Esophagus muscularis mucosa (tissue), 4 donors: ENCODE measurements at regions not wholly inside any gene's neighbourhood (a gene's known extent, or its start where the extent isn't known, plus 50 kb on each side); places are given as distances from the start of the nearest gene placed in this dataset.

ENCODE experiments used
- CTCF ChIP-seq, 3 experiments: fragments of 200-600 bp in 2 of 3; fragments of 450-650 bp in 1 of 3; sonication (generic) in 2 of 3; IDR thresholded peaks; one replicate each; pipeline ENCODE4 v1.5.1; 2017 to 2019; ENCODE audit warnings: antibody characterized with exemption in 3 of 3, mild to moderate bottlenecking in 2 of 3, moderate library complexity in 1 of 3
- EP300 ChIP-seq: sonication (generic); formaldehyde crosslinking; IDR thresholded peaks from one replicate; pipeline ENCODE4 v1.6.1; 2017; ENCODE audit warnings: antibody characterized with exemption
- POLR2A ChIP-seq: fragments of 450-650 bp; IDR thresholded peaks from one replicate; pipeline ENCODE4 v1.6.1; 2017; ENCODE audit warnings: antibody characterized with exemption, moderate library complexity, mild to moderate bottlenecking, low read depth
- POLR2AphosphoS5 ChIP-seq, 2 donors: sonication (generic); formaldehyde crosslinking; IDR thresholded peaks; one replicate each; pipeline ENCODE4 v1.6.1; 2017; ENCODE audit warnings: antibody characterized with exemption in 2 of 2

- TF ChIP-seq CTCF (IDR thresholded peaks at IDR 0.05) (no peak), EP300 (no peak), POLR2AphosphoS5 (IDR thresholded peaks at IDR 0.05) (no peak), POLR2A (no peak)
Observed at GRCh38 chr15:98398886-98399285, 249.5 kb upstream of the IGF1R start.
